K562 (cell line): ENCODE measurements at regions not wholly inside any gene's neighbourhood (a gene's known extent, or its start where the extent isn't known, plus 50 kb on each side); places are given as distances from the start of the nearest gene placed in this dataset.

ENCODE experiments used
- ATAC-seq: fragments of 200-7000 bp; cut with Tn5 transposase; 3 replicates; pipeline ENCODE4 v1.9.1; 2020; ENCODE audit warnings: moderate library complexity
- BruUV-seq: library from RNA; stranded (reverse); fragments of 400-500 nt; replicated peaks from 2 replicates; lab custom pipeline; 2021; lab: Mats Ljungman, UMichigan
- CTCF ChIA-PET: fragments of 300-600 bp; formaldehyde crosslinking; extraction: SDS; loops from one replicate; lab custom pipeline; 2021; ENCODE audit warnings: low intra/inter-chr PET ratio; lab: Yijun Ruan, JAX
- POLR2A ChIA-PET: fragments of 300-600, 350-650 bp; sonication (Branson Sonifier 250); formaldehyde crosslinking; extraction: SDS; loops from one replicate; lab custom pipeline; 2021; ENCODE audit warnings: antibody characterized with exemption, inconsistent platforms; lab: Yijun Ruan, JAX
- DNase-seq, 4 experiments: peaks; one replicate each; pipeline versions ENCODE4 v3.0.0 to v3.0.0-alpha.2; 2011 to 2018; ENCODE audit warnings: low spot score in 3 of 4, mixed read lengths in 3 of 4; ENCODE audit errors: extremely low read depth in 1 of 4
- FAIRE-seq: peaks from 2 replicates; lab custom pipeline; 2011; peaks lifted over from hg19 to GRCh38; lab: Jason Lieb, UNC
- H2AFZ ChIP-seq: 2 replicates; pipeline ENCODE4 v1.6.0; 2011; ENCODE audit warnings: low read depth, low read length, control low read depth, inconsistent platforms
- H3K27ac ChIP-seq: fragments of 200-600 bp; 3 replicates; pipeline ENCODE4 v1.8.0; 2011; ENCODE audit warnings: low read depth, mild to moderate bottlenecking, control low read depth, inconsistent platforms, low read length, moderate library complexity, mixed read lengths; ENCODE audit errors: extremely low read depth
- H3K27me3 ChIP-seq, 2 experiments: fragments of 300-600 bp in 1 of 2; 2 replicates in 1 of 2; 3 replicates in 1 of 2; pipeline versions ENCODE4 v1.6.0 to v1.8.0; 2011; ENCODE audit warnings: inconsistent platforms in 2 of 2, low read length in 2 of 2, mild to moderate bottlenecking in 1 of 2, mixed read lengths in 1 of 2, moderate library complexity in 1 of 2; ENCODE audit not compliant: control insufficient read depth in 2 of 2, insufficient read depth in 2 of 2
- H3K36me3 ChIP-seq: fragments of 300-600 bp; 3 replicates; pipeline ENCODE4 v1.8.0; 2011; ENCODE audit warnings: mild to moderate bottlenecking, low read length, inconsistent platforms; ENCODE audit not compliant: control insufficient read depth, insufficient read depth
- H3K4me1 ChIP-seq, 2 experiments: fragments of 200-600 bp in 1 of 2; replicated peaks in 1 of 2; 2 replicates in 1 of 2; 3 replicates in 1 of 2; pipeline versions ENCODE4 v1.5.1 to v1.8.0; 2011; ENCODE audit warnings: inconsistent platforms in 2 of 2, low read length in 2 of 2, mild to moderate bottlenecking in 1 of 2, mixed read lengths in 1 of 2, moderate library complexity in 1 of 2; ENCODE audit not compliant: control insufficient read depth in 2 of 2, insufficient read depth in 2 of 2
- H3K4me2 ChIP-seq: 2 replicates; pipeline ENCODE4 v1.6.1; 2011; ENCODE audit warnings: low read length, control low read depth, inconsistent platforms, mixed read lengths; ENCODE audit not compliant: insufficient read depth
- H3K4me3 ChIP-seq: fragments of 200-600 bp; sonication (generic), shearing (Covaris generic); 2 replicates; pipeline ENCODE4 v1.5.1; 2016; ENCODE audit warnings: control low read depth, inconsistent platforms
- H3K79me2 ChIP-seq: fragments of 200-600 bp; 3 replicates; pipeline ENCODE4 v1.8.0; 2011; ENCODE audit warnings: low read length, inconsistent platforms; ENCODE audit not compliant: control insufficient read depth, insufficient read depth
- H3K9ac ChIP-seq, 2 experiments: 2 replicates each; pipeline versions ENCODE4 v1.6.0 to v1.6.1; 2011; ENCODE audit warnings: low read depth in 2 of 2, low read length in 2 of 2, control low read depth in 1 of 2, inconsistent platforms in 1 of 2, mild to moderate bottlenecking in 1 of 2, mixed read lengths in 1 of 2; ENCODE audit not compliant: insufficient read depth in 1 of 2
- H3K9me1 ChIP-seq: one replicate; pipeline ENCODE4 v1.6.0; 2011; ENCODE audit warnings: inconsistent platforms, mild to moderate bottlenecking, low read length, moderate library complexity; ENCODE audit not compliant: control insufficient read depth, insufficient read depth
- H3K9me3 ChIP-seq: replicated peaks from 2 replicates; pipeline ENCODE4 v1.5.1; 2011; ENCODE audit warnings: low read depth, low read length, inconsistent platforms; ENCODE audit not compliant: control insufficient read depth, insufficient read depth
- H4K20me1 ChIP-seq: replicated peaks from 2 replicates; pipeline ENCODE4 v1.6.1; 2011; ENCODE audit warnings: low read length, inconsistent platforms, mixed read lengths; ENCODE audit not compliant: control insufficient read depth, insufficient read depth
- COPS2 ChIP-seq: fragments of 450-650 bp; conservative IDR thresholded peaks from 2 replicates; pipeline ENCODE4 v1.6.1; 2016; ENCODE audit warnings: mild to moderate bottlenecking, moderate library complexity
- DACH1 ChIP-seq: fragments of 450-650 bp; IDR thresholded peaks from 2 replicates; pipeline ENCODE4 v1.6.1; 2018; ENCODE audit not compliant: partially characterized antibody
- KLF16 ChIP-seq: IDR thresholded peaks from 2 replicates; pipeline ENCODE4 v1.6.1; 2016; ENCODE audit warnings: antibody characterized with exemption
- LARP7 ChIP-seq: fragments of 450-650 bp; IDR thresholded peaks from 2 replicates; pipeline ENCODE4 v1.6.1; 2016
- TAF15 ChIP-seq: fragments of 200-400 bp; formaldehyde crosslinking; IDR thresholded peaks from 2 replicates; pipeline ENCODE4 v1.6.1; 2017; ENCODE audit warnings: mild to moderate bottlenecking, low read depth, low read length, moderate library complexity
- ZNF217 ChIP-seq: sonication (generic); formaldehyde crosslinking; IDR thresholded peaks from 2 replicates; pipeline ENCODE4 v1.8.0; 2022; ENCODE audit warnings: mild to moderate bottlenecking, missing genetic modification reagents
- WGBS: fragments of 100-300 bp; shearing (Covaris generic); methylation state at CpG from one replicate; pipeline ENCODE4 v1.1.6; 2016; ENCODE audit warnings: low coverage, mixed read lengths; ENCODE audit not compliant: insufficient coverage; ENCODE audit errors: missing lambda C conversion rate; 5-methylcytosine and 5-hydroxymethylcytosine counted together
- in situ Hi-C: fragments of 300-500 bp; cut with MboI; formaldehyde crosslinking; loops from 4 replicates; pipeline ENCODE4 v1.15.0; 2018; ENCODE audit warnings: inconsistent platforms, mixed read lengths
- intact Hi-C: fragments of 100-400 bp; cut with micrococcal nuclease; formaldehyde crosslinking; loops from 2 replicates; pipeline ENCODE4 v1.14.2; 2022
- TF ChIP-seq, protein P1 (sequence below): fragments of 200-800 bp; sonication (Bioruptor generic); IDR thresholded peaks from 2 replicates; pipeline ENCODE4 v1.6.1; 2017; ENCODE audit warnings: missing genetic modification characterization, missing compliant biosample characterization
- TF ChIP-seq, protein P2 (sequence below): fragments of 250-450 bp; sonication (Bioruptor Pico); IDR thresholded peaks from 2 replicates; pipeline ENCODE4 v1.5.0; 2020; ENCODE audit warnings: mild to moderate bottlenecking
- TF ChIP-seq, protein P3 (sequence below): fragments of 250-450 bp; sonication (Bioruptor Pico); IDR thresholded peaks from 2 replicates; pipeline ENCODE4 v1.4.0; 2020; ENCODE audit warnings: mild to moderate bottlenecking
- TF ChIP-seq, protein P4 (sequence below): fragments of 450-650 bp; formaldehyde crosslinking; IDR thresholded peaks from 2 replicates; pipeline ENCODE4 v1.4.0; 2022; ENCODE audit warnings: missing genetic modification characterization

DNA sequence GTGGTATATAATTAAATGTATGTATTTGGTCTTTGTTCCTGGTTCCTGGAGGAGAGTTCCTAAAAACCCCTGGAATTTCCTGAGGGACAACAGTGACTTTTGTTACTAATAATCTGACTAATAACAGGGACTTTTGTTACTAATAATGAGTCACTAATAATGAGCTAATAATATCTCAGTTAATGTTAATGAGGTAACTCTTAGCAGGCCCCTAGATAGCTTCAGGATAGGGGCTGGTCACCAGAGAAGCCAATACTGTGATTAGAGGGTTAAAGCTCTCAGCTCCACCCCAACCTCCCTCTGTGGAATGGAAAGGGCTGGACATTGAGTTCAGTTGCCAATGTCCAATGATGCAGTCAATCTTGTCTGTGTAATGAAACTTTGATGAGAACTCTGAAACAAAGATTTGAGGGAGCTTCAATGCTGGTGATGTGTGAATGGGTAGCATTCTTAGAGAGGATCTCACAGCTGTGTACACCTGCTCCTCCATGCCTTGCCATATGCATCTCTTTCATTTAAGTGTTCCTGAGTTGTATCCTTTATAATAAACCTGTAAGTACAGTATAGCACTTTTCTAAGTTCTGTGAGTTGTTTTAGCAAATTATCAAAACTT is 1431.4 kb upstream of the TENM4 start:
- Histone ChIP-seq H3K27ac (no peak overlapping the region), H3K36me3 (no peaks in the 10 kb centered on the region), H3K79me2 (no peaks in the 10 kb centered on the region), H3K9ac (no peak overlapping the region), H3K9me1 (no peaks in the 10 kb centered on the region)
- CTCF ChIA-PET, result no interaction called here
- no TSS peak for BruUV-seq
- DNase-seq, result no peak
- POLR2A ChIA-PET, result no interaction called here
- peak; percentile 54 for TF ChIP-seq DACH1
- TF ChIP-seq, protein P1, sequence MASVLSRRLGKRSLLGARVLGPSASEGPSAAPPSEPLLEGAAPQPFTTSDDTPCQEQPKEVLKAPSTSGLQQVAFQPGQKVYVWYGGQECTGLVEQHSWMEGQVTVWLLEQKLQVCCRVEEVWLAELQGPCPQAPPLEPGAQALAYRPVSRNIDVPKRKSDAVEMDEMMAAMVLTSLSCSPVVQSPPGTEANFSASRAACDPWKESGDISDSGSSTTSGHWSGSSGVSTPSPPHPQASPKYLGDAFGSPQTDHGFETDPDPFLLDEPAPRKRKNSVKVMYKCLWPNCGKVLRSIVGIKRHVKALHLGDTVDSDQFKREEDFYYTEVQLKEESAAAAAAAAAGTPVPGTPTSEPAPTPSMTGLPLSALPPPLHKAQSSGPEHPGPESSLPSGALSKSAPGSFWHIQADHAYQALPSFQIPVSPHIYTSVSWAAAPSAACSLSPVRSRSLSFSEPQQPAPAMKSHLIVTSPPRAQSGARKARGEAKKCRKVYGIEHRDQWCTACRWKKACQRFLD, result no peak
- TF ChIP-seq, all 486 proteins: peak for 1
- H3K4me1 ChIP-seq, result no peaks in the 10 kb centered on the region
- H3K4me2 ChIP-seq, result no peak overlapping the region
- H4K20me1 ChIP-seq, result no peaks in the 10 kb centered on the region
- in situ Hi-C loops, result no loop called here
- ATAC-seq, result no peak
- intact Hi-C loops, result no loop called here
- H3K9me3 ChIP-seq, result no peaks in the 10 kb centered on the region
- H2AFZ ChIP-seq, result no peak overlapping the region
- no peak overlapping the region for H3K4me3 ChIP-seq
- no peak for FAIRE-seq
- no peaks in the 10 kb centered on the region for H3K27me3 ChIP-seq

DNA sequence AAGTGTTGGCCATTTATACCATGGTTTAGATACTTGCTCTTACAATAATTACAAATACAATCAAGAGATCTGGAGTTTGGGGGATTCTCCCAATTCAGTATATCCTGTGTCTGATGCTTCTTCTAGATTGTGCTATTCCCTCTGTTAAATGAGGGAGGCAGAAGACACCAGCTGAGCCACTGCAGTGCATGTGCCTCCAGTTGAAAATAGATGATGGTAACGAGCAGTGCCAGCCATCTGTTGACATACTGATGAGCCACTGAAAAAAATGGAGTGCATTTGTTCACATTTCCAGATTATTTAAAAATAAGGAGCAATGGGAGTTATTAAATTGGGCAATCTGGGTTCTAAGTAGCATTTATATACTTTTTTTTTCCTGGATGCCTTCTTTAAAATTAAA is 1428.0 kb upstream of the TENM4 start:
- WGBS, result 0% methylated on average over 1 of the region's 1 CpG
- Histone ChIP-seq H3K9me3 (no peaks in the 10 kb centered on the region), H2AFZ (no peak overlapping the region), H3K9me1 (no peaks in the 10 kb centered on the region), H4K20me1 (no peaks in the 10 kb centered on the region), H3K4me3 (no peak overlapping the region), H3K4me2 (no peak overlapping the region), H3K4me1 (no peaks in the 10 kb centered on the region), H3K9ac (no peak overlapping the region), H3K27me3 (no peaks in the 10 kb centered on the region), H3K27ac (no peak overlapping the region), H3K36me3 (no peaks in the 10 kb centered on the region), H3K79me2 (no peaks in the 10 kb centered on the region)
- no peak for FAIRE-seq
- in situ Hi-C loops, result no loop called here
- ChIA-PET POLR2A (no interaction called here), CTCF (no interaction called here)
- ATAC-seq, result no peak
- BruUV-seq, result no TSS peak
- DNase-seq, result no peak
- intact Hi-C loops, result no loop called here
- TF ChIP-seq, protein P2, sequence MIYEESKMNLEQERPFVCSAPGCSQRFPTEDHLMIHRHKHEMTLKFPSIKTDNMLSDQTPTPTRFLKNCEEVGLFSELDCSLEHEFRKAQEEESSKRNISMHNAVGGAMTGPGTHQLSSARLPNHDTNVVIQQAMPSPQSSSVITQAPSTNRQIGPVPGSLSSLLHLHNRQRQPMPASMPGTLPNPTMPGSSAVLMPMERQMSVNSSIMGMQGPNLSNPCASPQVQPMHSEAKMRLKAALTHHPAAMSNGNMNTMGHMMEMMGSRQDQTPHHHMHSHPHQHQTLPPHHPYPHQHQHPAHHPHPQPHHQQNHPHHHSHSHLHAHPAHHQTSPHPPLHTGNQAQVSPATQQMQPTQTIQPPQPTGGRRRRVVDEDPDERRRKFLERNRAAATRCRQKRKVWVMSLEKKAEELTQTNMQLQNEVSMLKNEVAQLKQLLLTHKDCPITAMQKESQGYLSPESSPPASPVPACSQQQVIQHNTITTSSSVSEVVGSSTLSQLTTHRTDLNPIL (CRISPR knock-in tag), result no peak
- TF ChIP-seq, protein P3, sequence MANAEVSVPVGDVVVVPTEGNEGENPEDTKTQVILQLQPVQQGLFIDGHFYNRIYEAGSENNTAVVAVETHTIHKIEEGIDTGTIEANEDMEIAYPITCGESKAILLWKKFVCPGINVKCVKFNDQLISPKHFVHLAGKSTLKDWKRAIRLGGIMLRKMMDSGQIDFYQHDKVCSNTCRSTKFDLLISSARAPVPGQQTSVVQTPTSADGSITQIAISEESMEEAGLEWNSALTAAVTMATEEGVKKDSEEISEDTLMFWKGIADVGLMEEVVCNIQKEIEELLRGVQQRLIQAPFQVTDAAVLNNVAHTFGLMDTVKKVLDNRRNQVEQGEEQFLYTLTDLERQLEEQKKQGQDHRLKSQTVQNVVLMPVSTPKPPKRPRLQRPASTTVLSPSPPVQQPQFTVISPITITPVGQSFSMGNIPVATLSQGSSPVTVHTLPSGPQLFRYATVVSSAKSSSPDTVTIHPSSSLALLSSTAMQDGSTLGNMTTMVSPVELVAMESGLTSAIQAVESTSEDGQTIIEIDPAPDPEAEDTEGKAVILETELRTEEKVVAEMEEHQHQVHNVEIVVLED (CRISPR knock-in tag), result no peak
- TF ChIP-seq LARP7 (no peak), KLF16 (no peak), TAF15 (no peak), COPS2 (no peak), ZNF217 (CRISPR knock-in tag) (no peak)
- TF ChIP-seq, protein P4, sequence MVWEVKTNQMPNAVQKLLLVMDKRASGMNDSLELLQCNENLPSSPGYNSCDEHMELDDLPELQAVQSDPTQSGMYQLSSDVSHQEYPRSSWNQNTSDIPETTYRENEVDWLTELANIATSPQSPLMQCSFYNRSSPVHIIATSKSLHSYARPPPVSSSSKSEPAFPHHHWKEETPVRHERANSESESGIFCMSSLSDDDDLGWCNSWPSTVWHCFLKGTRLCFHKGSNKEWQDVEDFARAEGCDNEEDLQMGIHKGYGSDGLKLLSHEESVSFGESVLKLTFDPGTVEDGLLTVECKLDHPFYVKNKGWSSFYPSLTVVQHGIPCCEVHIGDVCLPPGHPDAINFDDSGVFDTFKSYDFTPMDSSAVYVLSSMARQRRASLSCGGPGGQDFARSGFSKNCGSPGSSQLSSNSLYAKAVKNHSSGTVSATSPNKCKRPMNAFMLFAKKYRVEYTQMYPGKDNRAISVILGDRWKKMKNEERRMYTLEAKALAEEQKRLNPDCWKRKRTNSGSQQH (CRISPR knock-in tag), result no peak
